Stomach (tissue), 4 donors: ENCODE measurements at regions not wholly inside any gene's neighbourhood (a gene's known extent, or its start where the extent isn't known, plus 50 kb on each side); places are given as distances from the start of the nearest gene placed in this dataset.

Source experiments
- CTCF ChIP-seq, 7 experiments: fragments of 450-650 bp in 4 of 7; fragments of 200-600 bp in 3 of 7; sonication (generic) in 3 of 7; IDR thresholded peaks; one replicate each; pipeline ENCODE4 v1.5.1; 2016 to 2019; ENCODE audit warnings: antibody characterized with exemption in 7 of 7, control low read depth in 2 of 7, mild to moderate bottlenecking in 1 of 7
- EP300 ChIP-seq: sonication (generic); formaldehyde crosslinking; IDR thresholded peaks from one replicate; pipeline ENCODE4 v1.6.1; 2017; ENCODE audit warnings: antibody characterized with exemption

- TF ChIP-seq CTCF (IDR thresholded peaks at IDR 0.05) (no peak), EP300 (no peak)
Measured at GRCh38 chr10:10510179-10510578, 507.5 kb upstream of the CELF2 start.
